Uterus (tissue), 2 donors: ENCODE measurements at regions not wholly inside any gene's neighbourhood (a gene's known extent, or its start where the extent isn't known, plus 50 kb on each side); places are given as distances from the start of the nearest gene placed in this dataset.

Experiments
- CTCF ChIP-seq, 4 experiments: fragments of 200-600 bp in 2 of 4; fragments of 450-650 bp in 2 of 4; sonication (generic) in 2 of 4; IDR thresholded peaks; one replicate each; pipeline ENCODE4 v1.5.1; 2016 to 2019; ENCODE audit warnings: antibody characterized with exemption in 4 of 4, mild to moderate bottlenecking in 2 of 4, moderate library complexity in 1 of 4
- POLR2A ChIP-seq, 2 donors: fragments of 450-650 bp; IDR thresholded peaks; one replicate each; pipeline ENCODE4 v1.6.1; 2016; ENCODE audit warnings: antibody characterized with exemption in 2 of 2, mild to moderate bottlenecking in 1 of 2, moderate library complexity in 1 of 2

- TF ChIP-seq POLR2A (IDR thresholded peaks at IDR 0.05) (no peak), CTCF (IDR thresholded peaks at IDR 0.05) (no peak)
Observed at GRCh38 chr7:155883491-155884224, 71.4 kb upstream of the SHH start.
